Thoracic aorta (tissue), 2 donors: ENCODE measurements at regions not wholly inside any gene's neighbourhood (a gene's known extent, or its start where the extent isn't known, plus 50 kb on each side); places are given as distances from the start of the nearest gene placed in this dataset.
"Not testable (repeated sequence)": the region's sequence is repeated elsewhere in the genome, so short reads cannot be mapped to it uniquely, and the experiment has no call there.

Experiments used
- ATAC-seq: fragments of 150-250 bp; one replicate; pipeline ENCODE4 v1.8.0; 2017; ENCODE audit warnings: low read depth; ENCODE audit not compliant: insufficient number of reproducible peaks, low FRiP score
- DNase-seq: peaks from one replicate; pipeline ENCODE4 v3.0.0-alpha.2; 2020; ENCODE audit warnings: low spot score
- H3K27ac ChIP-seq, 2 donors: fragments of 200-600 bp; sonication (generic); 1 replicate in 1 of 2; 2 replicates in 1 of 2; pipeline ENCODE4 v1.5.1; 2016; ENCODE audit warnings: mild to moderate bottlenecking in 2 of 2, moderate library complexity in 2 of 2
- H3K27me3 ChIP-seq: fragments of 200-600 bp; sonication (generic); replicated peaks from 2 replicates; pipeline ENCODE4 v1.6.0; 2016; ENCODE audit warnings: mild to moderate bottlenecking; ENCODE audit not compliant: insufficient read depth
- H3K36me3 ChIP-seq: fragments of 200-600 bp; sonication (generic); one replicate; pipeline ENCODE4 v1.5.1; 2016
- H3K4me1 ChIP-seq, 2 donors: fragments of 200-600 bp; sonication (generic); 1 replicate in 1 of 2; 2 replicates in 1 of 2; pipeline versions ENCODE4 v1.5.1 to v1.6.0; 2016; ENCODE audit warnings: low read depth in 2 of 2, mild to moderate bottlenecking in 1 of 2; ENCODE audit not compliant: control insufficient read depth in 1 of 2
- H3K4me3 ChIP-seq: fragments of 200-600 bp; sonication (generic); 2 replicates; pipeline ENCODE4 v1.5.1; 2016; ENCODE audit warnings: mild to moderate bottlenecking
- H3K9me3 ChIP-seq: fragments of 200-600 bp; sonication (generic); 2 replicates; pipeline ENCODE4 v1.5.1; 2016
- TF ChIP-seq, protein P1 (sequence below): fragments of 200-600 bp; sonication (generic); IDR thresholded peaks from one replicate; pipeline ENCODE4 v1.5.1; 2019; ENCODE audit warnings: antibody characterized with exemption

DNA sequence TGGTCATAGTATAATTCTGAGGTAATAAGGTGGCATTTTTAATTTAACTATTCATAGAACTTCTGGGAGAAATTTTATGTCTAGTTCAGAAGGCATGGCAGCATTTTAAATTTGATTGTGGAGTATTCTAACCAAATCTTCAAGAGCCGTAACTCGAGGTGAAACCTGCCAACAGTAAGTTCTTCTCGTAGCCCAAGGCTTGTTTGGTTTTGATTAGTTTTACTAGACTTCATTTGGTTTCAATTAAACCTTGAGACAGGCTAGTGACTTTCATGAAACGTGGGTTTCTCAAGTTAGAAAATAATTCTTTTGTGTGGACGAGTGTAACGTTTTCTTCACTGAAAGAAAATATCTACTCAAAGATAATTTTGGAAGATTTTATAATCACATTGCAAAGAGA, 395.5 kb downstream of the USP25 start:
- Histone ChIP-seq H3K4me1 (peaks cover 0 to 8% of the 10 kb centered on the region in 2 donors), H3K9me3 (peaks cover 3% of the 10 kb centered on the region), H3K27ac (no peak overlapping the region), H3K36me3 (no peaks in the 10 kb centered on the region), H3K27me3 (no peaks in the 10 kb centered on the region), H3K4me3 (no peak overlapping the region)
- TF ChIP-seq, protein P1, sequence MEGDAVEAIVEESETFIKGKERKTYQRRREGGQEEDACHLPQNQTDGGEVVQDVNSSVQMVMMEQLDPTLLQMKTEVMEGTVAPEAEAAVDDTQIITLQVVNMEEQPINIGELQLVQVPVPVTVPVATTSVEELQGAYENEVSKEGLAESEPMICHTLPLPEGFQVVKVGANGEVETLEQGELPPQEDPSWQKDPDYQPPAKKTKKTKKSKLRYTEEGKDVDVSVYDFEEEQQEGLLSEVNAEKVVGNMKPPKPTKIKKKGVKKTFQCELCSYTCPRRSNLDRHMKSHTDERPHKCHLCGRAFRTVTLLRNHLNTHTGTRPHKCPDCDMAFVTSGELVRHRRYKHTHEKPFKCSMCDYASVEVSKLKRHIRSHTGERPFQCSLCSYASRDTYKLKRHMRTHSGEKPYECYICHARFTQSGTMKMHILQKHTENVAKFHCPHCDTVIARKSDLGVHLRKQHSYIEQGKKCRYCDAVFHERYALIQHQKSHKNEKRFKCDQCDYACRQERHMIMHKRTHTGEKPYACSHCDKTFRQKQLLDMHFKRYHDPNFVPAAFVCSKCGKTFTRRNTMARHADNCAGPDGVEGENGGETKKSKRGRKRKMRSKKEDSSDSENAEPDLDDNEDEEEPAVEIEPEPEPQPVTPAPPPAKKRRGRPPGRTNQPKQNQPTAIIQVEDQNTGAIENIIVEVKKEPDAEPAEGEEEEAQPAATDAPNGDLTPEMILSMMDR = no peak
- ATAC-seq (no peak), DNase-seq (no peak)

DNA sequence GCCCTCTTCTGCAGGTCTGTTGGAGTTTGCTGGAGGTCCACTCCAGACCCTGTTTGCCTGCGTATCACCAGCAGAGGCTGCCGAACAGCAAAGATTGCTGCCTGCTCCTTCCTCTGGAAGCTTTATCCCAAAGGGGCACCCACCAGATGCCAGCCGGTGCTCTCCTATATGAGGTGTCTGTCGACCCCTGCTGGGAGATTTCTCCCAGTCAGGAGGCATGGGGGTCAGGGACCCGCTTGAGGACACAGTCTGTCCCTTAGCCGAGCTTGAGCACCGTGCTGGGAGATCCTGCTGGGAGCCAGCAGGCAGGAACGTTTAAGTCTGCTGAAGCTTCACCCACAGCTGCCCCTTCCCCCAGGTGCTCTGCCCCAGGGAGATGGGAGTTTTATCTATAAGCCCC, 402.7 kb downstream of the USP25 start:
- not testable (repeated sequence) for DNase-seq, ATAC-seq

DNA sequence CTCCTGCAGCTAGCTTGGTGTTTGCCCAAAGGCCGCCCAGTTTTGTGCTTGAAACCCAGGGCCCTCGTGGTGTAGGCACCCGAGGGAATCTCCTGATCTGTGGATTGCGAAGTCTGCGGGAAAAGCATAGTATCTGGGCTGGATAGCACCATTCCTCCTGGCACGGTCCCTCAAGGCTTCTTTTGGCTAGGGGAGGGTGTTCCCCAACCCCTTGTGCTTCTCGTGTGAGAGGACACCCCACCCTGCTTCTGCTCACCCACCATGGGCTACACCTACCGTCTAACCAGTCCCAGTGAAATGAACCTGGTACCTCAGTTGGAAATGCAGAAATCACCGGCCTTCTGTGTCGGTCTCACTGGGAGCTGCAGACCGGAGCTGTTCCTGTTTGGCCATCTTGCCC, 403.5 kb downstream of the USP25 start:
- H3K4me1 ChIP-seq = no peaks in the 10 kb centered on the region
- no peaks in the 10 kb centered on the region for H3K36me3 ChIP-seq
- no peak overlapping the region for H3K4me3 ChIP-seq
- peaks cover 3% of the 10 kb centered on the region for H3K9me3 ChIP-seq
- TF ChIP-seq, protein P1 = no peak
- DNase-seq (no peak), ATAC-seq (no peak)
- H3K27me3 ChIP-seq = no peaks in the 10 kb centered on the region
- H3K27ac ChIP-seq = no peak overlapping the region

More for the DNA sequence above, 402.7 kb downstream of the USP25 start:
- H3K4me1 ChIP-seq, H3K27me3 ChIP-seq, H3K36me3 ChIP-seq, H3K9me3 ChIP-seq, H3K4me3 ChIP-seq, H3K27ac ChIP-seq: not testable (repeated sequence)

DNA sequence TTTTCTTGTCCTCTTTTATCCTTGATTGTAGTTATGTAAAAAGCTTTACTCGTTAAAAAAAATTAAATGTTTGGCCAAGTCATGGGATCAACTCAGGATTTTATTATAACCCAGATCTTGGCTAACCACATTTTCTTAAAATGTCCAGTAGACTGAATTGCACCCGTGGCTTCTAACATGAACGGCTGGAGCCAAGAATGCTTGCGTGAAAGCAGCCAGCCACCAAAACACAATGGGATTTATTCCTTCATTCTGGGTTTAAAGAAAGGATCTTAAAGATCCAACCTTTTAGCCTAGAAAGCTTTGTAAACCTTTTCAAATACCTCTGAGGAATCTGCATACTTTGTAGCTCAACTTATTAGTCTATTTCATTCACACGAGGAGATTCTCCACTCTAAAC, 404.4 kb downstream of the USP25 start:
- ATAC-seq (no peak), DNase-seq (no peak)
- no peaks in the 10 kb centered on the region for H3K4me1 ChIP-seq
- TF ChIP-seq, protein P1 = no peak
- H3K36me3 ChIP-seq = no peaks in the 10 kb centered on the region
- no peaks in the 10 kb centered on the region for H3K27me3 ChIP-seq
- H3K4me3 ChIP-seq = no peak overlapping the region
- H3K9me3 ChIP-seq = peaks cover 3% of the 10 kb centered on the region
- no peak overlapping the region for H3K27ac ChIP-seq

DNA sequence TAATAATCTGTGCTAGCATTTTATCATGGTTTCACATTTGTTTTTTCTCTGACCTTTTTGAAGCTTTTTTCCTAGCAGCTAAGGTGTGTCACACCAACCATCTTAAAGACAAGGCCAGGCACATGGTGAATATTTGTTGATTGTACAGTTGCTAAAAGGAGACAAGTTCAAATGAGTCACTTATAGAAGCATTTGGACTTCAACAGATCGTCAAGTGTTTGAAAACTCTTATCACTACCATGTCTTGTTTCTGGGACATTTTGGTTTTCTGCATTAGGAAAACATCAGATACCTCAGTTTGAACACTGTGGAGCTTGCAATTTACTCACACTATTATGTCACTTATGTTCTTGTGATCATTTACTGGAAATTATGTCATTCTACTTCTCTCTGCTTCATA, 407.3 kb downstream of the USP25 start:
- H3K36me3 ChIP-seq = no peaks in the 10 kb centered on the region
- ATAC-seq (no peak), DNase-seq (no peak)
- no peak overlapping the region for H3K27ac ChIP-seq
- TF ChIP-seq, protein P1 = no peak
- H3K4me1 ChIP-seq = no peaks in the 10 kb centered on the region
- H3K4me3 ChIP-seq = no peak overlapping the region
- H3K27me3 ChIP-seq = no peaks in the 10 kb centered on the region
- H3K9me3 ChIP-seq = no peaks in the 10 kb centered on the region

DNA sequence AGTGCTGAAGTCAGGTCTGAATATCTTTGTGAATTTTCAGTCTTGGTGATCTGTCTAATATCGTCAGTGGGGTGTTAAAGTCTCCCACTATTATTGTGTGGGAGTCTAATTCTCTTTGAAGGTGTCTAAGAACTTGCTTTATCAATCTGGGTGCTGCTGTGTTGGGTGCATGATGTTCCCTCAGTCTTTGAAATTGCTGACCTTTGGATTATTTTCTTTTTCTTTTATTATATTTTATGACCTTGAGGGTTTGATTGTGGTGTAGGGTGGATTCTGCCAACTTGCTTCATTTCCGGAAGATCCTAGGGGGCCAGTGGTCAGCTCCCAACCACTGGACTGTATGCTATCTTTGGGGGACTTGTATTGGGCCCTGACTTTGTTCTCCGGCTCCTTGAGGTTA, 415.3 kb downstream of the USP25 start:
- no peaks in the 10 kb centered on the region for H3K27me3 ChIP-seq
- H3K4me3 ChIP-seq = no peak overlapping the region
- ATAC-seq = no peak
- H3K9me3 ChIP-seq = no peaks in the 10 kb centered on the region
- TF ChIP-seq, protein P1 = no peak
- H3K4me1 ChIP-seq = no peaks in the 10 kb centered on the region
- no peak overlapping the region for H3K27ac ChIP-seq
- H3K36me3 ChIP-seq = no peaks in the 10 kb centered on the region
- DNase-seq = no peak
